ENCODE measurements at regions not wholly inside any gene's neighbourhood (a gene's known extent, or its start where the extent isn't known, plus 50 kb on each side); places are given as distances from the start of the nearest gene placed in this dataset.

DNA sequence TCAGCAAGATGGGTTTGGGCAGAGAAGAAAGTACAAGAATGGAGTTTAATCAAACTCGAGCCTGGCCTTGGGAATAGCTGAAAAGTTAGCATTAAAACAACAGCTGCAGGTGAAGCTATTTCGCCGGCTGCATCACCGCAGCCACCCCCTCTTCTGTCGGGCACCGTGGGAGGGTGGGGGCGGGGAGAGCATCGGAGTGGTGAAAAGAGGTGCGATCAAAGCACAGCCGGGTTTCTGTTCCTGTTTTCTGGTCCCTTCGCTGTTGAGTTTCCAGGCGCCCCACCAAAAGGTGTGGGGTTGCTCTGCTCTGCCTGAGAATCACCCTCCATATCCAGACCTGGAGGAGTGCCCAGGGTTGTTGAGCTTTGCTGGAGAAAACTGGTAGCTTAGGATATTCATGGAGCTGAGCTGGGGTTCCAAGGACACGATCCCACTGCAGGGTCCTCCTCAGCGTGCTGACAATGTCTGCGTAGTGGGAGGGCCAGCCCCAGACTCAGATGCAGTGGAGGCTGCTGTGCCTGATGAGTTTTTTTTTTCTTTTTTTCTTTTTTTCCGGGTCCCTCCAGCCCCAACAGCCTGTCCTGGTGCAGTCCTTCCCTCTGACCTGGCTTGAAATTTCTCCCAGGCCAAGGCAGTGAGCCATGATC lies 127.5 kb upstream of the C1orf174 start:
- DNase-seq, result no peak
- Mint-ChIP-seq H3K4me1 (ENCODE audit: low read depth) (no peaks in the 10 kb centered on the region), H3K36me3 (ENCODE audit: low read depth) (no peaks in the 10 kb centered on the region), H3K9me3 (peaks cover 57% of the 10 kb centered on the region), H3K4me3 (no peak overlapping the region), H3K27ac (no peak overlapping the region), H3K27me3 (ENCODE audit: insufficient read depth) (no peaks in the 10 kb centered on the region)
- TF ChIP-seq, protein P1, sequence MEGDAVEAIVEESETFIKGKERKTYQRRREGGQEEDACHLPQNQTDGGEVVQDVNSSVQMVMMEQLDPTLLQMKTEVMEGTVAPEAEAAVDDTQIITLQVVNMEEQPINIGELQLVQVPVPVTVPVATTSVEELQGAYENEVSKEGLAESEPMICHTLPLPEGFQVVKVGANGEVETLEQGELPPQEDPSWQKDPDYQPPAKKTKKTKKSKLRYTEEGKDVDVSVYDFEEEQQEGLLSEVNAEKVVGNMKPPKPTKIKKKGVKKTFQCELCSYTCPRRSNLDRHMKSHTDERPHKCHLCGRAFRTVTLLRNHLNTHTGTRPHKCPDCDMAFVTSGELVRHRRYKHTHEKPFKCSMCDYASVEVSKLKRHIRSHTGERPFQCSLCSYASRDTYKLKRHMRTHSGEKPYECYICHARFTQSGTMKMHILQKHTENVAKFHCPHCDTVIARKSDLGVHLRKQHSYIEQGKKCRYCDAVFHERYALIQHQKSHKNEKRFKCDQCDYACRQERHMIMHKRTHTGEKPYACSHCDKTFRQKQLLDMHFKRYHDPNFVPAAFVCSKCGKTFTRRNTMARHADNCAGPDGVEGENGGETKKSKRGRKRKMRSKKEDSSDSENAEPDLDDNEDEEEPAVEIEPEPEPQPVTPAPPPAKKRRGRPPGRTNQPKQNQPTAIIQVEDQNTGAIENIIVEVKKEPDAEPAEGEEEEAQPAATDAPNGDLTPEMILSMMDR (IDR thresholded peaks at IDR 0.05), result no peak

DNA sequence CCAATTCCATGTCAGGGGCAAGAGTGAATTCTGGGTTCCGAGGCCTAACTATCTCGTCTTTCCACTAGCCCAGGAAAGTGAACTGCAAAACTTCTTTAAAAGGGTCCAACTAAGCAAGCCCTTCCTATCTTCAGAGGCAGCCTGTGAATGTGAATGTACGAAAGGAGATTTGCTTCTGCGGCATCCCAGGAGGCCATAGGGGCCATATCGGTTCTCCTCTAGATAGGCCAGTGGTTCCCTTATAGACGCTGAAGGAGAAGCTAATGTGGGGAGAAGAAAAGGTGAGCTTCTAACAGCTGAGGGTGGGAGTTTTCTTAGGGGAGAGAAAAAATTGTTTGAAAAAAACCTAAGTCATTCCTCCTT lies 128.0 kb upstream of the C1orf174 start:
- TF ChIP-seq, protein P1 (IDR thresholded peaks at IDR 0.05), result no peak
- 0 out of 2 replicates have a peak, but pooled peaks cover 5% of the 10 kb centered on the region for H3K36me3 Mint-ChIP-seq (ENCODE audit: low read depth)
- H3K27me3 Mint-ChIP-seq (ENCODE audit: insufficient read depth), result no peaks in the 10 kb centered on the region
- no peak for DNase-seq
- H3K27ac Mint-ChIP-seq, result no peak overlapping the region
- H3K4me3 Mint-ChIP-seq, result no peak overlapping the region
- H3K4me1 Mint-ChIP-seq (ENCODE audit: low read depth), result no peaks in the 10 kb centered on the region
- H3K9me3 Mint-ChIP-seq, result peaks cover 59% of the 10 kb centered on the region

GRCh38 chr1:4029376-4029775 lies 129.3 kb upstream of the C1orf174 start:
- TF ChIP-seq, protein P1 (IDR thresholded peaks at IDR 0.05), result no peak
- Mint-ChIP-seq H3K4me3 (no peak overlapping the region), H3K27ac (no peak overlapping the region), H3K4me1 (ENCODE audit: low read depth) (no peaks in the 10 kb centered on the region), H3K9me3 (peaks cover 52% of the 10 kb centered on the region), H3K27me3 (ENCODE audit: insufficient read depth) (no peaks in the 10 kb centered on the region), H3K36me3 (ENCODE audit: low read depth) (0 out of 2 replicates have a peak, but pooled peaks cover 6% of the 10 kb centered on the region)
- DNase-seq, result no peak

- no peak for DNase-seq
- Mint-ChIP-seq H3K4me1 (ENCODE audit: low read depth) (no peaks in the 10 kb centered on the region), H3K4me3 (no peak overlapping the region), H3K9me3 (peaks cover 35% of the 10 kb centered on the region), H3K27me3 (ENCODE audit: insufficient read depth) (no peaks in the 10 kb centered on the region), H3K27ac (no peak overlapping the region), H3K36me3 (ENCODE audit: low read depth) (0 out of 2 replicates have a peak, but pooled peaks cover 6% of the 10 kb centered on the region)
- TF ChIP-seq, protein P1 (IDR thresholded peaks at IDR 0.05), result no peak
Observed at GRCh38 chr1:4032571-4032970, 132.5 kb upstream of the C1orf174 start.

DNA sequence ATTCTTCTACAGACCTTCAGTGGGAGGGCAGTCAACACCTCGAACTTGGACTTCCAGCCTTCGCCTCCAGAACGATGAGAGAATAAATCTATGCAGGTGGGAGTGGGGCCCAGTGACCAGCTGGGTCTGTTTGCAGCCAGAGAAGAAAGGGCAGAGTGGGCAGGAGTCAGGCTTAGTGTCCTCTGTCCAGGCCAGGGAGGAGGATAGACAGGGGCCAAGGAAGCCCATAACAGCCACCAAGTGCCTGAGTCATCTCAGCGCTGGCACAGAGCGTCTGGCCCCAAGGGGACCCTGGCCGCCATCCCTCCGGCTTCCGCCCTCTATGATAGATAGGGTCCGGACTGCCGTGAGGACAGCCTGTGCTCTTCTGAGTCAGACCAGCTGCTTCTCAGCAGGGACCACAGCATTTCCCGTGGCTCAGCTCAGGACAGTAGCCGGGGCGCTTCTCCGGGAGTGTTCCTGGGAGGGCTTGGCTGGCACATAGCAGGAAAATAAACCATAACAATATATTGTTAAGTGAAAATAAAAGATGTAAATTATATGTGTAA lies 133.1 kb upstream of the C1orf174 start:
- DNase-seq, result no peak
- no peak overlapping the region for H3K4me3 Mint-ChIP-seq
- H3K27me3 Mint-ChIP-seq (ENCODE audit: insufficient read depth), result no peaks in the 10 kb centered on the region
- TF ChIP-seq, protein P1 (IDR thresholded peaks at IDR 0.05), result no peak
- no peaks in the 10 kb centered on the region for H3K4me1 Mint-ChIP-seq (ENCODE audit: low read depth)
- H3K36me3 Mint-ChIP-seq (ENCODE audit: low read depth), result 0 out of 2 replicates have a peak, but pooled peaks cover 6% of the 10 kb centered on the region
- no peak overlapping the region for H3K27ac Mint-ChIP-seq
- peaks cover 36% of the 10 kb centered on the region for H3K9me3 Mint-ChIP-seq
